NCI-H345 (cell line): ENCODE measurements at regions not wholly inside any gene's neighbourhood (a gene's known extent, or its start where the extent isn't known, plus 50 kb on each side); places are given as distances from the start of the nearest gene placed in this dataset.
A peak's percentile ranks its signal among the peaks of the same experiment; 100 is the strongest.
"Not testable (repeated sequence)": the region's sequence is repeated elsewhere in the genome, so short reads cannot be mapped to it uniquely, and the experiment has no call there.

Experiments
- DNase-seq: peaks from one replicate; lab custom pipeline; 2025; lab: John Stamatoyannopoulos, UW

GRCh38 chr11:10955616-10956015 lies 97.8 kb upstream of the ZBED5 start:
- no peak for DNase-seq

- DNase-seq: no peak
These were observed 96.3 kb upstream of the ZBED5 start for GRCh38 chr11:10954184-10954583.

GRCh38 chr11:10952872-10953271 lies 95.0 kb upstream of the ZBED5 start:
- no peak for DNase-seq

GRCh38 chr11:10947935-10948334 lies 90.1 kb upstream of the ZBED5 start:
- not testable (repeated sequence) for DNase-seq

- DNase-seq: no peak
These were observed 88.2 kb upstream of the ZBED5 start for GRCh38 chr11:10946072-10946471.

- DNase-seq: no peak
These were observed 87.3 kb upstream of the ZBED5 start for GRCh38 chr11:10945196-10945595.

GRCh38 chr11:10943968-10944367 lies 86.1 kb upstream of the ZBED5 start:
- DNase-seq: no peak

- DNase-seq: no peak
These were observed 84.8 kb upstream of the ZBED5 start for GRCh38 chr11:10942620-10943019.

GRCh38 chr11:10941871-10942270 lies 84.0 kb upstream of the ZBED5 start:
- no peak for DNase-seq

- DNase-seq: no peak
These were observed 83.6 kb upstream of the ZBED5 start for GRCh38 chr11:10941414-10941813.

GRCh38 chr11:10938650-10939387 lies 81.0 kb upstream of the ZBED5 start:
- no peak for DNase-seq

- DNase-seq: no peak
These were observed 80.4 kb upstream of the ZBED5 start for GRCh38 chr11:10938231-10938630.

- DNase-seq: no peak
These were observed 79.5 kb upstream of the ZBED5 start for GRCh38 chr11:10937385-10937771.

- no peak for DNase-seq
These were observed 79.0 kb upstream of the ZBED5 start for GRCh38 chr11:10936626-10937384.

GRCh38 chr11:10935015-10935559 lies 77.2 kb upstream of the ZBED5 start:
- no peak for DNase-seq

GRCh38 chr11:10934293-10934860 lies 76.5 kb upstream of the ZBED5 start:
- no peak for DNase-seq

- peak; percentile 90 for DNase-seq
These were observed 75.8 kb upstream of the ZBED5 start for GRCh38 chr11:10933455-10934292.

- DNase-seq: no peak
These were observed 75.1 kb upstream of the ZBED5 start for GRCh38 chr11:10932976-10933375.

GRCh38 chr11:10931761-10932670 lies 74.2 kb upstream of the ZBED5 start:
- peak; percentile 21 for DNase-seq

GRCh38 chr11:10930972-10931760 lies 73.3 kb upstream of the ZBED5 start:
- DNase-seq: peak; percentile 71
